ENCODE measurements at regions not wholly inside any gene's neighbourhood (a gene's known extent, or its start where the extent isn't known, plus 50 kb on each side); places are given as distances from the start of the nearest gene placed in this dataset.

DNA sequence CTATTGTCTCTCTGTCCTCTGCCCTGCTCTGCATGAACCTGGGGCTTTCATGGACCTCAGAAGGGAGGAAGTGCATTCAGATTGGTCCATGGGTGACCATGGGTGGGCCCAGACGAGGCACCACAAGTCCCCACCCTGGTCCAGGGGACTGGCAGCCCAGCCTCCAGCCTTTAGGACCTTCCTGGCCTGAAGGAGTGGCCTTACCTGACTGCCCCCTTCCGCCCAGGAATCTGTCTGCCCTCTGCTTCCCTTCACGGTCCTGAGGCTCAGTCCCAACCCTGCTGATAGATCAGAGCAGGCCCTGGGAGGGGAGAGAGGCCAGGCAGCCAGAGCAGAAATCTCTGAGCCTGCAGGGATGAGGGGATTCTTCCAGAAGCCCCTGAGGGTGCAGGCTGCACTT lies 455.4 kb downstream of the PCDH18 start:
- H3K9ac ChIP-seq (ENCODE audit: low read length in 2 of 2): no peak overlapping the region
- H3K36me3 ChIP-seq (ENCODE audit: control insufficient read depth in 2 of 2, insufficient read depth in 2 of 2, low read length in 2 of 2): no peaks in the 10 kb centered on the region
- H3K27me3 ChIP-seq (ENCODE audit: control insufficient read depth in 1 of 2, insufficient read depth in 2 of 2, low read length in 2 of 2): no peaks in the 10 kb centered on the region
- no peak overlapping the region for H3K27ac ChIP-seq (ENCODE audit: low read length)
- H3K4me3 ChIP-seq (ENCODE audit: low read length in 2 of 2): no peak overlapping the region
- no peaks in the 10 kb centered on the region for H3K9me3 ChIP-seq (ENCODE audit: control insufficient read depth in 2 of 2, low read length in 2 of 2)
- H3K4me1 ChIP-seq (ENCODE audit: control insufficient read depth, insufficient read depth, low read length): no peaks in the 10 kb centered on the region

DNA sequence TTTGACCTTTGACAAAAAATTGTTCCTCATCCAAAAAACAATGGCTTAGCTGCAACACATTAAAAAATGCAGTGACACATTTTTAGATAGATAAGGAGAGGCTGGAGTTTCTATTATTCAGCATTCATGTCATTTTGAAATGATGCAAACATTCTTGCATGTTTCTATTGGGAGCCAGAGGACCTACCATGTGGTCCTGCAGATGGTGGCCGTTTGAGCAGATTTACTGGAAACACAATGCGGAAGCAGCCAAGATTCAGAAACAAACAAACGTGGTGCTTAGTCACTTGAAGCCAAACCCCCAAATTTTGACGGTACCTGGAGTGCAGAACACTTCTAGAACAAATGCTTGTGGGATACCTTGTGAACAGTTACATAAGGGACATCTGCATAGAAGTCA lies 456.7 kb downstream of the PCDH18 start:
- no peak overlapping the region for H3K27ac ChIP-seq (ENCODE audit: low read length)
- no peaks in the 10 kb centered on the region for H3K36me3 ChIP-seq (ENCODE audit: control insufficient read depth in 2 of 2, insufficient read depth in 2 of 2, low read length in 2 of 2)
- H3K9me3 ChIP-seq (ENCODE audit: control insufficient read depth in 2 of 2, low read length in 2 of 2): no peaks in the 10 kb centered on the region
- H3K9ac ChIP-seq (ENCODE audit: low read length in 2 of 2): no peak overlapping the region
- H3K27me3 ChIP-seq (ENCODE audit: control insufficient read depth in 1 of 2, insufficient read depth in 2 of 2, low read length in 2 of 2): no peaks in the 10 kb centered on the region
- no peaks in the 10 kb centered on the region for H3K4me1 ChIP-seq (ENCODE audit: control insufficient read depth, insufficient read depth, low read length)
- H3K4me3 ChIP-seq (ENCODE audit: low read length in 2 of 2): no peak overlapping the region

DNA sequence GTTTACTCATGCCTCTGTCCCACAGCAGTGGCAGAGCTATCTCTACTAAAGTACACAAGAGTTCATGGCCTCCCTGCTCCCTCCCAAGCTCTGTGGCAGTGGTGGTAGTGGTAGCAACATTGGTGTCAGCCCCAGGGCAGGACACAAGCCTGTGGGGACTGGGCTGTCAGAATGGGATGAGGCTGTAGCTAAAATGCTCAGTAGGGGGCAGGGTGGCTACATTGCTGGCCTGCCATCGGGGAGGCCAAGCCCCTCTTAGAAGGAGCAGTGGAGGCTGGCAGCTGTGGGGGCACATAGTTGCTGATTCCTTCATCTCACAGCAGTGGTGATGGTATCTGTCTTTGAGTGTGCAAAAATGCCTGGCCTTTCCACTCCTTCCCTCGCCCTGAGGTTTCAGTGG lies 461.7 kb downstream of the PCDH18 start:
- H3K4me3 ChIP-seq (ENCODE audit: low read length in 2 of 2): no peak overlapping the region
- no peaks in the 10 kb centered on the region for H3K4me1 ChIP-seq (ENCODE audit: control insufficient read depth, insufficient read depth, low read length)
- H3K9ac ChIP-seq (ENCODE audit: low read length in 2 of 2): no peak overlapping the region
- H3K9me3 ChIP-seq (ENCODE audit: control insufficient read depth in 2 of 2, low read length in 2 of 2): no peaks in the 10 kb centered on the region
- H3K27me3 ChIP-seq (ENCODE audit: control insufficient read depth in 1 of 2, insufficient read depth in 2 of 2, low read length in 2 of 2): no peaks in the 10 kb centered on the region
- H3K36me3 ChIP-seq (ENCODE audit: control insufficient read depth in 2 of 2, insufficient read depth in 2 of 2, low read length in 2 of 2): no peaks in the 10 kb centered on the region
- H3K27ac ChIP-seq (ENCODE audit: low read length): no peak overlapping the region

GRCh38 chr4:137069473-137069872 lies 462.8 kb downstream of the PCDH18 start:
- H3K4me3 ChIP-seq (ENCODE audit: low read length in 2 of 2): no peak overlapping the region
- H3K4me1 ChIP-seq (ENCODE audit: control insufficient read depth, insufficient read depth, low read length): no peaks in the 10 kb centered on the region
- H3K27me3 ChIP-seq (ENCODE audit: control insufficient read depth in 1 of 2, insufficient read depth in 2 of 2, low read length in 2 of 2): no peaks in the 10 kb centered on the region
- no peaks in the 10 kb centered on the region for H3K36me3 ChIP-seq (ENCODE audit: control insufficient read depth in 2 of 2, insufficient read depth in 2 of 2, low read length in 2 of 2)
- H3K9ac ChIP-seq (ENCODE audit: low read length in 2 of 2): no peak overlapping the region
- no peaks in the 10 kb centered on the region for H3K9me3 ChIP-seq (ENCODE audit: control insufficient read depth in 2 of 2, low read length in 2 of 2)
- H3K27ac ChIP-seq (ENCODE audit: low read length): no peak overlapping the region

DNA sequence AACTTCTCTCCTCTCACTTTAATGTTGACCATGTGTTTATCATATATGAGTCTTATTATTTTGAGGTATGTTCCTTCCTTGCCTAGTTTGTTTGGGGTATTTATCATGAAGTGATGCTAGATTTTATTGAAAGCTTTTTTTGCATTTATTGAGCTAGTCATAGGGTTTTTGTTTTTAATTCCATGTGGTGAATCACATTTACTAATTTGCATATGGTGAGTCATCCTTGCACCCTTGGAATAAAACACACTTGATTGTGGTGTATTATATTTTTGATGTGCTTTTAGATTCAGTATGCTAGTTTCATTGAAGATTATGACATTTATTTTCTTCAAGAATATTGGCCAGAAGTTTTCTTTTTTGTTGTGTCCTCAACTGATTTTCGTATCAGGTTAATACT lies 464.6 kb downstream of the PCDH18 start:
- Histone ChIP-seq H3K27ac (ENCODE audit: low read length) (no peak overlapping the region), H3K36me3 (ENCODE audit: control insufficient read depth in 2 of 2, insufficient read depth in 2 of 2, low read length in 2 of 2) (no peaks in the 10 kb centered on the region), H3K9ac (ENCODE audit: low read length in 2 of 2) (no peak overlapping the region), H3K4me1 (ENCODE audit: control insufficient read depth, insufficient read depth, low read length) (no peaks in the 10 kb centered on the region), H3K9me3 (ENCODE audit: control insufficient read depth in 2 of 2, low read length in 2 of 2) (no peaks in the 10 kb centered on the region), H3K4me3 (ENCODE audit: low read length in 2 of 2) (no peak overlapping the region), H3K27me3 (ENCODE audit: control insufficient read depth in 1 of 2, insufficient read depth in 2 of 2, low read length in 2 of 2) (no peaks in the 10 kb centered on the region)

- H3K9me3 ChIP-seq (ENCODE audit: control insufficient read depth in 2 of 2, low read length in 2 of 2): no peaks in the 10 kb centered on the region
Observed at GRCh38 chr4:137065311-137065710, 467.0 kb downstream of the PCDH18 start.

DNA sequence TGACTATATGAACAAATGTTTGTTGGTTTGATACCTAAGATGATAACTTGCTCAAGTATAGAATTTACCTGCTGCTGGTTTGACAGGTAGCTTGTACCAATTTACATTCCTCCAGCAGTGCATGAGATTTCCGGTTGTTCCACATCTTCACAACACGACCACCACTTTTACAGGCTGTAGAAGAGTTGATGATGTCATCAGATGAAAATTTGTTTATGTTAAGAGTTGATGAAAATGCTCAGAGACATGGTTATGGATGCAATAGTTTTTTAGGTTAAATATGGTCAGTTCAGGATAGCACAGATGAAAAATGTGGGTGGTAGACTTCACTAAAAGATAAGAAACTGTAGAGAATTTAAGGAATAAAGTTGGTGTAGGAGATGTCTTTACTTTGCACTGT lies 468.3 kb downstream of the PCDH18 start:
- no peaks in the 10 kb centered on the region for H3K4me1 ChIP-seq (ENCODE audit: control insufficient read depth, insufficient read depth, low read length)
- H3K36me3 ChIP-seq (ENCODE audit: control insufficient read depth in 2 of 2, insufficient read depth in 2 of 2, low read length in 2 of 2): no peaks in the 10 kb centered on the region
- no peak overlapping the region for H3K4me3 ChIP-seq (ENCODE audit: low read length in 2 of 2)
- no peaks in the 10 kb centered on the region for H3K27me3 ChIP-seq (ENCODE audit: control insufficient read depth in 1 of 2, insufficient read depth in 2 of 2, low read length in 2 of 2)
- H3K27ac ChIP-seq (ENCODE audit: low read length): no peak overlapping the region
- no peaks in the 10 kb centered on the region for H3K9me3 ChIP-seq (ENCODE audit: control insufficient read depth in 2 of 2, low read length in 2 of 2)
- no peak overlapping the region for H3K9ac ChIP-seq (ENCODE audit: low read length in 2 of 2)

More at GRCh38 chr4:137065311-137065710, 467.0 kb downstream of the PCDH18 start:
- H3K27ac ChIP-seq (ENCODE audit: low read length): no peak overlapping the region
- no peaks in the 10 kb centered on the region for H3K36me3 ChIP-seq (ENCODE audit: control insufficient read depth in 2 of 2, insufficient read depth in 2 of 2, low read length in 2 of 2)
- no peaks in the 10 kb centered on the region for H3K27me3 ChIP-seq (ENCODE audit: control insufficient read depth in 1 of 2, insufficient read depth in 2 of 2, low read length in 2 of 2)
- H3K4me3 ChIP-seq (ENCODE audit: low read length in 2 of 2): no peak overlapping the region
- no peak overlapping the region for H3K9ac ChIP-seq (ENCODE audit: low read length in 2 of 2)
- H3K4me1 ChIP-seq (ENCODE audit: control insufficient read depth, insufficient read depth, low read length): no peaks in the 10 kb centered on the region

GRCh38 chr4:137043184-137043583 lies 489.1 kb downstream of the PCDH18 start:
- no peaks in the 10 kb centered on the region for H3K36me3 ChIP-seq (ENCODE audit: control insufficient read depth in 2 of 2, insufficient read depth in 2 of 2, low read length in 2 of 2)
- no peaks in the 10 kb centered on the region for H3K9me3 ChIP-seq (ENCODE audit: control insufficient read depth in 2 of 2, low read length in 2 of 2)
- H3K4me3 ChIP-seq (ENCODE audit: low read length in 2 of 2): no peak overlapping the region
- no peak overlapping the region for H3K9ac ChIP-seq (ENCODE audit: low read length in 2 of 2)
- no peaks in the 10 kb centered on the region for H3K27me3 ChIP-seq (ENCODE audit: control insufficient read depth in 1 of 2, insufficient read depth in 2 of 2, low read length in 2 of 2)
- H3K4me1 ChIP-seq (ENCODE audit: control insufficient read depth, insufficient read depth, low read length): no peaks in the 10 kb centered on the region
- H3K27ac ChIP-seq (ENCODE audit: low read length): no peak overlapping the region

DNA sequence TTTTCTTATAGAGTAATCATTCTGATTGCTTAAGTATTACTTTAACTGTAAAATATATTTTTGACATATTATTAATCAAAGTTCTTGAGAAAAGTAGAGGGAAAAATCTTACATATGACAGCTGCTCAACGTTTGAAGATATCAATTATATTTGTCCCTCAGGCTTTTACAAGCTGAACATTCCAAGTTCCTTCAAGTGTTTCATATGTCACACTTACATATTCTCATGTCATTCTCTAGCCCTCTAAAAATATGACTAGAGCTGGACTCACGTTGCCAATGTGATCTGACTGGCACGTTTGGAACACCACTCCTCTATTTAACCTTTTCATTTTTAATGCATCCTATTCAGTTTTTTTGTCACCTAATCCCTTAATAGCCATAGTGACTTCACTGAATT lies 492.9 kb downstream of the PCDH18 start:
- Histone ChIP-seq H3K27me3 (ENCODE audit: control insufficient read depth in 1 of 2, insufficient read depth in 2 of 2, low read length in 2 of 2) (no peaks in the 10 kb centered on the region), H3K27ac (ENCODE audit: low read length) (no peak overlapping the region), H3K9ac (ENCODE audit: low read length in 2 of 2) (no peak overlapping the region), H3K9me3 (ENCODE audit: control insufficient read depth in 2 of 2, low read length in 2 of 2) (no peaks in the 10 kb centered on the region), H3K4me1 (ENCODE audit: control insufficient read depth, insufficient read depth, low read length) (no peaks in the 10 kb centered on the region), H3K4me3 (ENCODE audit: low read length in 2 of 2) (no peak overlapping the region), H3K36me3 (ENCODE audit: control insufficient read depth in 2 of 2, insufficient read depth in 2 of 2, low read length in 2 of 2) (no peaks in the 10 kb centered on the region)

DNA sequence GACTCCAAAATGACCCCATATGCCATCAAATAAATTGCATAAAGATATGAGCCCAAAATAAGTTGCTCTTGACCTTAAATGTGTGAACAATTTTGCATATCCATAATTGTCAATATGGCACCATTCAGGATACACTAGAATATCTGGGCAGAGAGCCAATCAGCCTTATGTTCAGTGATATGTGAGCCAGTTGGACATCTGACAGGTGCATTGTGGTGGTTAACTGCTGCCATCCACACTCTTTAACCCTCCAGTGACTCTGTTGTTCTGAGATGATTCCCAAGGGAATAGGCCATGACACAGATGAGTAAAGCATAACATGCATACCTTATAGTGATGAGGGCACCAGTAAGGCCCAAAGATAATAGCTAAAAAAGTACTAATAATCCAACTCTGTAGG lies 500.1 kb downstream of the PCDH18 start:
- Histone ChIP-seq H3K9ac (ENCODE audit: low read length in 2 of 2) (no peak overlapping the region), H3K4me3 (ENCODE audit: low read length in 2 of 2) (no peak overlapping the region), H3K27me3 (ENCODE audit: control insufficient read depth in 1 of 2, insufficient read depth in 2 of 2, low read length in 2 of 2) (no peaks in the 10 kb centered on the region), H3K27ac (ENCODE audit: low read length) (no peak overlapping the region), H3K4me1 (ENCODE audit: control insufficient read depth, insufficient read depth, low read length) (no peaks in the 10 kb centered on the region), H3K9me3 (ENCODE audit: control insufficient read depth in 2 of 2, low read length in 2 of 2) (no peaks in the 10 kb centered on the region), H3K36me3 (ENCODE audit: control insufficient read depth in 2 of 2, insufficient read depth in 2 of 2, low read length in 2 of 2) (no peaks in the 10 kb centered on the region)

DNA sequence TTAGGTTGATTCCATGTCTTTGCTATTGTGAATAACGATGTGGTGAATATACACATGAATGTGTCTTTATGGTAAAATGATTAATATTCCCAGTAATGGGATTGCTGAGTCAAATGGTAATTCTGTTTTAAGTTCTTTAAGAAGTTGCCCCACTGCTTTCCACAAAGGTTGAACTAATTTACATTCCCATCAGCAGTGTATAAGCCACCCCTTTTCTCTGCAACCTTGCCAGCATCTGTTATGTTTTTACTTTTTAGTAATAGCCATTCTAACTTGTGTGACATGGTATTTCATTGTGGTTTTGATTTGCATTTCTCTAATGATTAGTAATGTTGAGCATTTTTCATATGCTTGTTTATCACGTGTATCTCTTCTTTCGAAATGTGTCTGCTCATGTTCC lies 503.3 kb downstream of the PCDH18 start:
- H3K36me3 ChIP-seq (ENCODE audit: control insufficient read depth in 2 of 2, insufficient read depth in 2 of 2, low read length in 2 of 2): no peaks in the 10 kb centered on the region
- no peaks in the 10 kb centered on the region for H3K9me3 ChIP-seq (ENCODE audit: control insufficient read depth in 2 of 2, low read length in 2 of 2)
- H3K9ac ChIP-seq (ENCODE audit: low read length in 2 of 2): no peak overlapping the region
- H3K27ac ChIP-seq (ENCODE audit: low read length): no peak overlapping the region
- no peaks in the 10 kb centered on the region for H3K4me1 ChIP-seq (ENCODE audit: control insufficient read depth, insufficient read depth, low read length)
- no peaks in the 10 kb centered on the region for H3K27me3 ChIP-seq (ENCODE audit: control insufficient read depth in 1 of 2, insufficient read depth in 2 of 2, low read length in 2 of 2)
- H3K4me3 ChIP-seq (ENCODE audit: low read length in 2 of 2): no peak overlapping the region

Data from stomach smooth muscle (tissue), 2 donors.